Thyroid gland (tissue), 4 donors: ENCODE measurements at regions not wholly inside any gene's neighbourhood (a gene's known extent, or its start where the extent isn't known, plus 50 kb on each side); places are given as distances from the start of the nearest gene placed in this dataset.

ENCODE experiments used
- POLR2A ChIP-seq, 2 donors: fragments of 450-650 bp; IDR thresholded peaks; one replicate each; pipeline ENCODE4 v1.6.1; 2017; ENCODE audit warnings: antibody characterized with exemption in 2 of 2, mild to moderate bottlenecking in 2 of 2, moderate library complexity in 1 of 2
- TF ChIP-seq, protein P1 (sequence below), 6 experiments: fragments of 200-600 bp in 3 of 6; fragments of 450-650 bp in 3 of 6; sonication (generic) in 3 of 6; IDR thresholded peaks; one replicate each; pipeline ENCODE4 v1.5.1; 2016 to 2019; ENCODE audit warnings: antibody characterized with exemption in 6 of 6, mild to moderate bottlenecking in 2 of 6, inconsistent platforms in 1 of 6, moderate library complexity in 1 of 6

DNA sequence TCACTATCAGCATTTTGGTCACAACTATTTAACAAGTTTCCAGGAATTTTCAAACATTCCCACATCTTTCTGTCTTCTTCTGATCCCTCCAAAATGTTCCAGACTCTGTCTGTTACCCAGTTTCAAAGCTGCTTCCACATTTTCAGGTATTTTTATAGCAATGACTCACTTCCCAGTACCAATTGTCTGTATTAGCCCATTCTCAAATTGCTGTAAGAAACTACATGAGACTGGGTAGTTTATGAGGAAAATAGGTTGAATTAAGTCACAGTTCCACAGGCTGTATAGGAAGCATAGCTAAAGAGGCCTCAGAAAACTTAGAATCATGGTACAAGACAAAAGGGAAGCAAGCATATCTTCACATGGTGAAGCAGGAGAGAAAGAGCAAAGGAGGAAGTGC is 475.0 kb upstream of the PCDH7 start:
- no peak for TF ChIP-seq POLR2A (IDR thresholded peaks at IDR 0.05)
- TF ChIP-seq, protein P1, sequence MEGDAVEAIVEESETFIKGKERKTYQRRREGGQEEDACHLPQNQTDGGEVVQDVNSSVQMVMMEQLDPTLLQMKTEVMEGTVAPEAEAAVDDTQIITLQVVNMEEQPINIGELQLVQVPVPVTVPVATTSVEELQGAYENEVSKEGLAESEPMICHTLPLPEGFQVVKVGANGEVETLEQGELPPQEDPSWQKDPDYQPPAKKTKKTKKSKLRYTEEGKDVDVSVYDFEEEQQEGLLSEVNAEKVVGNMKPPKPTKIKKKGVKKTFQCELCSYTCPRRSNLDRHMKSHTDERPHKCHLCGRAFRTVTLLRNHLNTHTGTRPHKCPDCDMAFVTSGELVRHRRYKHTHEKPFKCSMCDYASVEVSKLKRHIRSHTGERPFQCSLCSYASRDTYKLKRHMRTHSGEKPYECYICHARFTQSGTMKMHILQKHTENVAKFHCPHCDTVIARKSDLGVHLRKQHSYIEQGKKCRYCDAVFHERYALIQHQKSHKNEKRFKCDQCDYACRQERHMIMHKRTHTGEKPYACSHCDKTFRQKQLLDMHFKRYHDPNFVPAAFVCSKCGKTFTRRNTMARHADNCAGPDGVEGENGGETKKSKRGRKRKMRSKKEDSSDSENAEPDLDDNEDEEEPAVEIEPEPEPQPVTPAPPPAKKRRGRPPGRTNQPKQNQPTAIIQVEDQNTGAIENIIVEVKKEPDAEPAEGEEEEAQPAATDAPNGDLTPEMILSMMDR (IDR thresholded peaks at IDR 0.05), result no peak
